Fibroblast of skin of scalp (primary cell): ENCODE measurements at regions not wholly inside any gene's neighbourhood (a gene's known extent, or its start where the extent isn't known, plus 50 kb on each side); places are given as distances from the start of the nearest gene placed in this dataset.

Experiments
- DNase-seq: peaks from one replicate; pipeline ENCODE4 v3.0.0-alpha.2; 2013

- DNase-seq = no peak
Observed at GRCh38 chr5:167790045-167790444, 501.4 kb upstream of the WWC1 start.

DNA sequence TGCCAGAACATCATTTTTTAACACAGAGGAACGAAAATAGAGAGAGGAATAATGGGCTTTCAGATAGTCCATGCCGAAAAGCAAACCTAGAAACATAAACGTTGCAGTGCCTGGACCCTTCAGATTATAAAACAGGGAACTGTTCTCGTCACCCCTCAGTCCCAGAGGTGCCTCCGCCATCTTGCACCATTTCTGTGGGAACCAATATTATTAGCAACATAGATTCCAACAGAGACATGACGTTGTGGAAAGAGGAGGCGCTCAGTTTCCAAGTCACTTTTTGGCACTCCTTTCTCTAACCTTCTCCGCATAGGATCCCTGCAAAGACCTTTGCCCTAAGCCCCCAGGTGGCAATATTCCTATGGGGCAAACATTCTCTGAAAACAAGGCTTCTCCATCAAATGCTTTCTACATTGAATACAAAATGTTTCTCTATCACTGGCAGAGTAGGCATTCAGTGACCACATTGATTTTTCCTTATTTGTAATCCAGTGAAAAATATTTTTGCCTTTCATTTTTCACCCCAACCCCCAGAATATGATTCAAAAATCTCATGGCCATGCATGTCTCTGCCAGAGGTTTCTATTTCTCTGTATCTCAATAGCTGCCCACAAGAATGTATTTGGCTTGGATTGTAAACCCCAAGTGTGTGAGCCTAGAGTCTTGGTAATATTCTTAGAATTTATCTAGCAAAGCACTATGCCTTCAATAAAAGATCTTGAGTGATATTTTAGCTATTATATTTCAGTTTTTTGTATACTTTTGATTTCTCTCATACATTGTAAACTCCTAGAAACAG, 500.8 kb upstream of the WWC1 start:
- DNase-seq = peak; percentile 92

DNA sequence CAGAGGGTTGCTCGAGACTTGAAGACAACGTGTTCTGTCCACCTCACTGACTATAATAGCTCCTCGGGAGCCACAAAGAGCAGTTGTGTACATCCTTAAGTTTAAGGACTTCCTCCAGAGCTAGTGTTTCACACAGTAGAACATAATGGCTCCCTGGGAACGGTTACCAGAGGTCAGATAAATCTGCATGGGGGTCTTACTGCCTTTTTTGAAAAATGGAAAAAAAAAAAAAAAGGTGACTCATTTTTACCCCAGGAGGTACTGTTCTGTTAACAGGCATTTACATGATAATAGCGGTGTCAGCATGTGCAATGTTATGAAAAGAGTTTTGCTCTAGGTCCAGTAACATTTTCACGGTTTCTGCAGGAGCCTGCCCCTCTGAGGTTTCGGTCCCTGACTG, 498.9 kb upstream of the WWC1 start:
- no peak for DNase-seq

- no peak for DNase-seq
Observed at GRCh38 chr5:167793700-167794099, 497.7 kb upstream of the WWC1 start.

DNA sequence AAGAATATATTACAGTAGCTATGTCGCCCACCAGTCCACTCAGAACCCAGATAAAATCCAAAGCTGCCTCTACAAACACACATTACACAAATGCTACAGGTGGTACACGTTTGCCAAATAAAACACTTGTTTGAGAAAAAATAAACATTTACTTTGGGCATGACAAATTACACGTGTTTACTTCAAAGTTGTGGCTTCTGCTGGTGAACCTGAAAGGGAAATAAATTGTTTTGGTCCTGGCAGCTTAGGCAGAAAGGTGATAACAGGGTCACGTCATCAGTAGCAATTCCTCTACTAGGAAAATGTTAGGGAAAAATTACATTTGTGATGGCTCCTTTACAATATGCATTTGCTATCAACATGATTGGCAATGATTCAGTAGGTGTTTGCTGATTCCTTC, 497.3 kb upstream of the WWC1 start:
- DNase-seq = no peak

GRCh38 chr5:167796672-167797071, 494.8 kb upstream of the WWC1 start:
- DNase-seq = peak; percentile 87

DNA sequence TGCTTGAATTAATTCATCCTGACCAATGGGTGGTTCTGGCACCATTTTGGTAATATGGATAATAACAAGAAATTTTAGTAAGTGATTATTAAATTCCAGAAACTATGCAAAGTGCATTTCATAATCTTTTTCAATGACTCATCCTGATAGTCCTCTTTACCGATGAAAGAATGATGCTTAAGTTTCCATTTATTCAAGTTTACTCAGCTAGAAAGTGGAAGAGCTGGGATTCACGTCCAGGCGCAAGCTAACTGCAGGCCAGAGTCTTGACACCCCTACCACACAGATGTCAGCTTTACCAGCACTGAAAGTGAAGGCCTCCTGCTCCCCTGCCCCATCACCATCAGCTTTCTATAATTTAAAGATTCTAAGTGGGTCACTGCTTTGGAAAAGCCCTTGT, 493.5 kb upstream of the WWC1 start:
- DNase-seq = peak; percentile 30

DNA sequence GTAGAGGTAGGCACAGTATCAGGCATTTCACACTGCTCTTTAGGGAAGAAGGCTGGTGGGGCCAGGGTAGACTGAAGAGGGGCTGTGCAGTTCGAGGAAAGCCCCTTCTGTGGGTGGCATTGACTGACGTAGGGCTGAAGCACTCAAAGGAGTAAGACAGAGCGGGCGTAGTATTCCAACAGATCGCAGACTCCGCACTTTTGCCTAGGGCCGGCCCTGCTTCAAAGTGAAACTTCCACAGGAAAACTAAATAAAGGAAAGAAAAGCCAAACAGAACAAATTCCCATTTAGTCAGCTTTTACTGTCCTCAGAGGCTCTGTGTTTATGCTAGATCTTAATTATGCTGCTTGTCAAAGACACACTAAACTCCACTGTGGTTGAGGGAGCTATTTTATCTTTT, 493.0 kb upstream of the WWC1 start:
- no peak for DNase-seq

DNA sequence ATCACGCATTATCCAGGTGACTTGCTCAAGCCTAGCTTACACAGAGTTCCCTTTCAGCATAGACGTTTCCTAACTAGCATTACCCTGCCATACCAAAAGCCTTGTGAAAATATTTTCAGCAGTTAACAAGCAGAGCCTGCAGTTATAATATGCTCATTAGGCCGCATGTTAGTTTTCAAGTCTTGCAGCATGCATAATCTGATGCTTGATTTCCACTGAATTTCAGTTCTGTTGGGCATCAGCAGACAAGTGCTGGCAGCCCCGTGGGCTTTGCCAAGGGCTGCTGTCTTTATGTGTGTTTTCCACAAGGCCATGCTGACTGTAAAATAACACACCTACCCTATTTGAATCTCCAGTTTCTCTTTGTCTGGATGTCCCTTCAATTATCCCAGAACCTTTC, 491.0 kb upstream of the WWC1 start:
- DNase-seq = no peak

DNA sequence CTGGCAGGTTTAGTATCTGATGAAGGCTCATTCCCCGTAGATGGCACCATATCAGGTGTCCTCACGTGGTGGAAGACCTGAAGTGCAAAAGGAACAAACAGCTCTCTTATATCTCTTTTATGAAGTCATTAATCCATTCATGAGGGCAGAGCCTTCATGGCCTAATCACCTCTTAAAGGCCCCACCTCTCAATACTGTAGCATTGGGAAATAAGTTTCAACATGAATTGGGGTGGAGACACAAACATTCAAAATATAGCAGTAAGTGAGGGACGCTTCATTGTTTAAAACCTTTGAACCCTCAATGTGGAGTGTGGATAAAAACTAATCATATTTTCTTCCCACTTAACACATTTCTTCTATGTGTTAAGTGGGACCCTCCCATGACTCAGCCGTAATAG, 489.4 kb upstream of the WWC1 start:
- no peak for DNase-seq

- peak; percentile 84 for DNase-seq
Observed at GRCh38 chr5:167802755-167803431, 488.6 kb upstream of the WWC1 start.

DNA sequence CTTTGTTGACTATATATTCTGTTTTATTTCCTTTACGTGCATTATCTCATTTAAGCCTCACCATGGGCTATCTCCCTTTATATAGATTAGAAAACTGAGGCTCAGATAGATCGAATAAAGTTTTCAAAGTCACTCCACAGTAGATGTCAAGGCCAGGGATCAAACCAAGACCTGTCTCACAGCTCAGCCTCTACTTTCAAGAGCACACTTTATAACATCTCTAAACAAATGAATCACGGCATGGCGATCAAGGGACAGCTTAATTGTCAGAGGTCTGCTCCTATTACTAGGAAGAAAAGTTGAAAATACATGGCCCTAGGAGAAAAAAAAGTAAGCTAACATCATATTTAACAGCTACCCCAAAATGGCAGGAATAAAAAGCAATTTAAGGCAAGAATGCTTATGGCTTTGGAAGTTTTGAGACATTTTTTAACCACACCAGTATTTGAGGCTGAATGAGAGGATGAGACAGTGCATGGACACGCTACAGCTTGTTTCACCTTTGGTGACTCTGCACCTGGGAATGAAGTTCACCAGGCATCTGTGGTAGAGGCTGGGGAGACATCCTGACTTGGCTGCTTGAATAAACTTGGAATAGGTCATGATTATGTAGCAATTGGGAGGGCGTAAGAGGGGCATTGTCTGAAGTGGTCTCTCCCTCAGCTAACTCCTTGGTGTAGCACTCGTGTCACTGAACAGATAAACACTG, 486.8 kb upstream of the WWC1 start:
- no peak for DNase-seq

GRCh38 chr5:167810573-167810972, 480.9 kb upstream of the WWC1 start:
- no peak for DNase-seq

- no peak for DNase-seq
Observed at GRCh38 chr5:167812871-167813270, 478.6 kb upstream of the WWC1 start.

DNA sequence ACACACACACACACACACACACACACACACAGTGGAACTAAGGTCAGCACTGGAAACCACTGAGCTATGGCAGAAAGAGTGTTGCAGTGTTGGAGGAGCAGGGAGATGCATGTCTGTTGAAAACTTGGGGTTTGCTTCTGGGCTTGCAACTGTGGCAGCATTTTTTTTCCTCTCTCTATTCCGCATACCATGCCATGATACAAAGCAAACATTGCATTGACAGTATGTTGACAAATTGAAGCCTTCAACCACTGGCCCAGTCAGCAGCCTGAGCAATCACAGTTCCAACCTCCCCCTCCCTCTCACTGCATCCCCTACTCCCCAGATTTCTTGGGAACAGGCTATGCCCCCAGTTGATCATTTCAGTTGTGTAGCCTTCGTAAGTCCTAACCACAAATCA, 478.1 kb upstream of the WWC1 start:
- DNase-seq = peak; percentile 58

DNA sequence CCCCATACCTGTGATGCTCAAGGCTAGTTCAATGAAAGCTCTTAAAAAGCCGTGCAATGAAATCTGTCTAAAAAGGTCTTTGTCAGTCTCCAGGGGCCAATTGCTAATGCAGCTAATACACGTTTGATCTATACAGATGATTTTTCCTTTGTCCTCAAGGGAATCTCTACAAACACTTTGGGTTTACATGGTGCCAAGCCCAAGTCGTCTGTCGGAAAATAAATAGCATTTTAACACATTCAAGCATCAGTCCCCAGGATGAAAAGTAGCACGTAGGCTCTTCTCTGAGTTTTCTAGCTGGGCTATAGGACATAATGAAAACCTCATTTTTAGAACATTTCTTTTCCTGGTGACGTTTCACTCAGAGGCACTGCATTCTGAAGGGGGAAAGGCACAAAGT, 477.4 kb upstream of the WWC1 start:
- DNase-seq = peak; percentile 48

GRCh38 chr5:167814828-167815227, 476.6 kb upstream of the WWC1 start:
- peak; percentile 100 for DNase-seq

DNA sequence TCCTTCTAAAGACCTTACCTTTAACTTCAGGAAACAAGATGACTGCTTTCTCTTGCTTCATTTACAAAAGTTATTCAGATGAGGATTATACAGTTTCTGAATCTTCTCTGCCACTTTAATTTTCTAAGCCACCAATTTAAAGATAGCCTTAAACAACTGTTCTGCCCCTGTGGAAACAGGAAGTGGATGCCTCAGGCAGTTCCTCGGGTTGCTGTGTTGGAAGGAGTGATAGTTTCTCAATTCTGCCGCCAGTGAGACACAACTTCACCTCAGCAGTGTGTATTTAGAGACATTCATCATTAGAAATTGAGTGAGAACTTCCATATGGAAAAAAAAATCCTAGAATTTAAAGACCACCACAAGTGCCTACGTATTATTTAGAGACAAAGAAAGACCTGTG, 475.1 kb upstream of the WWC1 start:
- DNase-seq = peak; percentile 54

DNA sequence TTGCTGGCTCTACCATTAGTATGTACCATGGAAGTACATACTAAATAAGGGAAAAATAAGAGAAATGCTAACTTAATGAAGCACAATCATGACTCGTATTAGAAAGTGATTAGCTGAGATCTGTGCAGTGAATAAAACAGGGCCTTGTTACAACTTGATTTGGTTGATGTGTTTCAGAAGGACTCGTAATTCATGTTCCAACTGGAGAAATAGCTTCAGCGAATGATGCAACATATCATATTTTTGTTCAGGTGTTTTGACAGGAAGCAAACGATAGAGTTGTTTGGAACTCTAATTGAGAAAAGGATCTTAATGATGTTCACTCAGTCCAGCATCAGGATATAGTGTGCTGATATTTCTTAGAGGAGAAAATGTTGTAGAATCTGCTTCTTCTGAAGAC, 474.6 kb upstream of the WWC1 start:
- no peak for DNase-seq

DNA sequence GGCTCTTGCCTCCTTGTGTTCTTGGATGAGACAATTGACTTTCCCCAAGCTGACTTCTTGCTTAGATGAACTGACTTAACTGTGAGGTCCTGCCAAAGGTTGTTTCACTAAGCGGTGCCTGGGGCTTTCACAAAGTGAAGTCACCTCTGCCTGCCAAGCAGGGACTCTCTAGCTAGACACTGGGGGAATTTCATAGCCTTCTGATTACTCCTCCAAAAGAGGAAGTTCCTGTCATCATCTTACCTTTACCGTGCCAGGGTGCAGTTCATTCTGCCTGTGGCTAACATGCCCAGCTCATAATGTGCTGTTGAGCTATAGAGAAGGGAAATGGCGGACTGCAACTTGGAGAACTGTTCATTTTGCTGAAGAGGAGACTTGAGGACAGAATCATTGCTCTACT, 472.0 kb upstream of the WWC1 start:
- DNase-seq = no peak

- DNase-seq = peak; percentile 67
Observed at GRCh38 chr5:167820101-167820990, 471.1 kb upstream of the WWC1 start.

DNA sequence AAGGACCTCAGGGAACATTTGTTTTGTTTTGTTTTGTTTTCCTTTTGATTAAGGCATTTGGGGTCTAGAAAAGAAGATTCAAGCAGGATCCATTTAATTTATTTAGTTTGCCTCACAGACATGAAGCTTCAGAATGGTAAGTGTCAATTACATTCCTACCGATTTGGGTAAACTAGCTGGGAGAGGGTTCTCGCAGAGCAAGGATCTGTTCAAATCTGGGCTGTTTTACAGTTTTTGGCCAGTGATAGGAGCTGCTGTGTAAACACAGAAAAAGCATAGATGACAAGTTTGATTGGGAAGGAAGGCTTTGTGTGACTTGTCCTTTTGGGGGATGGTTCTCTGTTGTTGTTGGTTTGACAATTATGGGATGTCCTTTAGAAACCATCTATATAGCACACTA, 470.3 kb upstream of the WWC1 start:
- DNase-seq = peak; percentile 60

DNA sequence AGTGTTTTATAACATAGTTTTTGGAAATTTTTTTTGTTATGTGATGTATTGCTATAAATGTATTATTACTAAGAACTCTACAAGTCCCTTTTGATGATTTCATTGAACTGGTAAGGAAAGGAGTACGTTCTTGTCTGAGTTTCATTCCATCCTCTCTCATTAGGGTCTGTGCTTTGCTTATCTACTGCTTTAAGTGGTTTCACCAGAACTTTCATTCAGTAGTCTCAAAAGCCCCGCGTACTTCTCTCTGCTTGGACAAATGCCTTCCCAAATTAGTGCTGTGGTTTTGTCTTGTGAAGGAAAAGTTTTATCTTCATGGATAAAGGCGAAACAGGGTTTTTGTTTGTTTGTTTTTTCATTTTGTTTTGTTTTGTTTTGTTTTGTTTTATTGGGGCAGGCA, 469.8 kb upstream of the WWC1 start:
- no peak for DNase-seq
